Hepatocyte (in vitro differentiated cells): ENCODE measurements at regions not wholly inside any gene's neighbourhood (a gene's known extent, or its start where the extent isn't known, plus 50 kb on each side); places are given as distances from the start of the nearest gene placed in this dataset.

Source experiments
- DNase-seq: peaks from one replicate; pipeline ENCODE4 v3.0.0-alpha.2; 2016; ENCODE audit warnings: low spot score
- H2AFZ ChIP-seq: fragments of 200-600 bp; sonication (generic); 2 replicates; pipeline ENCODE4 v1.6.0; 2016; ENCODE audit warnings: antibody characterized with exemption, mild to moderate bottlenecking
- H3K27ac ChIP-seq: fragments of 200-600 bp; sonication (generic); 2 replicates; pipeline ENCODE4 v1.5.1; 2016; ENCODE audit warnings: mild to moderate bottlenecking
- H3K27me3 ChIP-seq: fragments of 200-600 bp; sonication (generic); 2 replicates; pipeline ENCODE4 v1.6.1; 2016
- H3K36me3 ChIP-seq: fragments of 200-600 bp; sonication (generic); replicated peaks from 2 replicates; pipeline ENCODE4 v1.5.1; 2016; ENCODE audit warnings: low read depth; ENCODE audit not compliant: insufficient read depth
- H3K4me1 ChIP-seq: fragments of 200-600 bp; sonication (generic); 2 replicates; pipeline ENCODE4 v1.5.1; 2016; ENCODE audit warnings: mild to moderate bottlenecking, moderate library complexity; ENCODE audit not compliant: insufficient read depth
- H3K4me2 ChIP-seq: fragments of 200-600 bp; sonication (generic); 2 replicates; pipeline ENCODE4 v1.6.0; 2016
- H3K4me3 ChIP-seq: fragments of 200-600 bp; sonication (generic); 2 replicates; pipeline ENCODE4 v1.5.1; 2016; ENCODE audit warnings: mild to moderate bottlenecking
- H3K79me2 ChIP-seq: fragments of 200-600 bp; sonication (generic); 2 replicates; pipeline ENCODE4 v1.6.0; 2017; ENCODE audit warnings: mild to moderate bottlenecking
- H3K9me2 ChIP-seq: fragments of 200-600 bp; sonication (generic); replicated peaks from 2 replicates; pipeline ENCODE4 v1.6.0; 2017; ENCODE audit warnings: mild to moderate bottlenecking; ENCODE audit not compliant: insufficient read depth
- H3K9me3 ChIP-seq: fragments of 200-600 bp; sonication (generic); 2 replicates; pipeline ENCODE4 v1.5.1; 2016; ENCODE audit warnings: low read depth, mild to moderate bottlenecking
- H4K20me1 ChIP-seq: fragments of 200-600 bp; sonication (generic); 2 replicates; pipeline ENCODE4 v1.6.0; 2016; ENCODE audit warnings: mild to moderate bottlenecking; ENCODE audit not compliant: insufficient read depth, poor library complexity, severe bottlenecking
- EZH2 ChIP-seq: fragments of 200-600 bp; sonication (generic); IDR thresholded peaks from 2 replicates; pipeline ENCODE4 v1.6.1; 2016; ENCODE audit warnings: antibody characterized with exemption, mild to moderate bottlenecking, borderline replicate concordance
- EZH2phosphoT487 ChIP-seq: fragments of 200-600 bp; sonication (generic); IDR thresholded peaks from one replicate; pipeline ENCODE4 v1.6.1; 2018; ENCODE audit warnings: antibody characterized with exemption, mild to moderate bottlenecking, low read depth, moderate library complexity; ENCODE audit not compliant: unreplicated experiment, severe bottlenecking
- WGBS: methylation state at CpG from one replicate; pipeline ENCODE4 v1.1.6; 2016; ENCODE audit warnings: low lambda C conversion rate; ENCODE audit errors: missing lambda C conversion rate; 5-methylcytosine and 5-hydroxymethylcytosine counted together
- TF ChIP-seq, protein P1 (sequence below): fragments of 200-600 bp; sonication (generic); IDR thresholded peaks from 2 replicates; pipeline ENCODE4 v1.5.1; 2016; ENCODE audit warnings: antibody characterized with exemption, mild to moderate bottlenecking; ENCODE audit not compliant: poor library complexity

DNA sequence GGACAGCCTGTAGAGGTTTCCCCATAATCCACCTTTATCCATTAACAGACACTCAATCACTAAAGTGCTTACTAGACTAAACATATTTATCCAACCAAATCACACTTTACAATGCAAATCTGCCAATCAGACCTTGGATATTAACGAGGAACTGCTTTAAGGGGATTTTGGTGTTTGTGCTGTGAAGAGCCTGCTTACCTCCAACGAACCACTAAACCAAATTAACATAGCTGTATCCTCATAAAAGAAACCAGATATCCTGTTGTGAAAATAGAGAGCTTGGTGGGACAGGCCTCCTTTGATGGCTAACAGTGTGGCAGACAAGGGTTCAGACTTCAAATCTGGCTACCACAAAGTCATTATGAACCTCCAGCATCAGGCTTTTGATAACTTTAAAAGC is 252.6 kb upstream of the HAND2 start:
- H3K79me2 ChIP-seq, result no peaks in the 10 kb centered on the region
- peaks cover 5% of the 10 kb centered on the region for H3K4me1 ChIP-seq
- no peaks in the 10 kb centered on the region for H3K27me3 ChIP-seq
- no peak overlapping the region for H3K4me2 ChIP-seq
- H4K20me1 ChIP-seq, result no peaks in the 10 kb centered on the region
- H3K9me2 ChIP-seq, result no peaks in the 10 kb centered on the region
- no peaks in the 10 kb centered on the region for H3K9me3 ChIP-seq
- H3K4me3 ChIP-seq, result no peak overlapping the region
- H3K36me3 ChIP-seq, result no peaks in the 10 kb centered on the region
- no peak overlapping the region for H3K27ac ChIP-seq
- no peak overlapping the region for H2AFZ ChIP-seq
- DNase-seq, result no peak
- no peak for TF ChIP-seq EZH2
- TF ChIP-seq EZH2phosphoT487, result no peak
- TF ChIP-seq, protein P1, sequence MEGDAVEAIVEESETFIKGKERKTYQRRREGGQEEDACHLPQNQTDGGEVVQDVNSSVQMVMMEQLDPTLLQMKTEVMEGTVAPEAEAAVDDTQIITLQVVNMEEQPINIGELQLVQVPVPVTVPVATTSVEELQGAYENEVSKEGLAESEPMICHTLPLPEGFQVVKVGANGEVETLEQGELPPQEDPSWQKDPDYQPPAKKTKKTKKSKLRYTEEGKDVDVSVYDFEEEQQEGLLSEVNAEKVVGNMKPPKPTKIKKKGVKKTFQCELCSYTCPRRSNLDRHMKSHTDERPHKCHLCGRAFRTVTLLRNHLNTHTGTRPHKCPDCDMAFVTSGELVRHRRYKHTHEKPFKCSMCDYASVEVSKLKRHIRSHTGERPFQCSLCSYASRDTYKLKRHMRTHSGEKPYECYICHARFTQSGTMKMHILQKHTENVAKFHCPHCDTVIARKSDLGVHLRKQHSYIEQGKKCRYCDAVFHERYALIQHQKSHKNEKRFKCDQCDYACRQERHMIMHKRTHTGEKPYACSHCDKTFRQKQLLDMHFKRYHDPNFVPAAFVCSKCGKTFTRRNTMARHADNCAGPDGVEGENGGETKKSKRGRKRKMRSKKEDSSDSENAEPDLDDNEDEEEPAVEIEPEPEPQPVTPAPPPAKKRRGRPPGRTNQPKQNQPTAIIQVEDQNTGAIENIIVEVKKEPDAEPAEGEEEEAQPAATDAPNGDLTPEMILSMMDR, result no peak
- WGBS, result 12% methylated on average over 2 of the region's 2 CpGs

DNA sequence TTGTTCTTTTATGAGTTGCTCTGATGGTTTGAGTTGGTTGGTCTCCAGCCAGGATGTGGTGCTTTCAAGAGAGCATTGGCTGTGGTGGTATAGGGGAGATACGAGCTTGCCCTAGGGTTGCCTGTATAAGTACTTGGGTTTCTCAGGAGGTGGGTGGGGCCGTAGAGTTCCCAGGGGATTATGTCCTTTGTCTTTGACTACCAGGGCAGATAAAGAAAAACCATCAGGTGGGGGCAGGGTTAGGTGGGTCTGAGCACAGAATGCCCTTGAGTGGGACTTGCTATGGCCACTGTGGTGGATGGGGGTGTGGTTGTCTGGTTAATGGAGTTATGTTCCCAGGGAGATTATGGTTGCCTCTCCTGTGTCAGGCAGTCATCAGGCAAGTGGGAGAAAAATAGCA is 247.9 kb upstream of the HAND2 start:
- Histone ChIP-seq H3K4me1 (peaks cover 3% of the 10 kb centered on the region), H3K79me2 (no peaks in the 10 kb centered on the region), H3K4me2 (no peak overlapping the region), H3K27me3 (no peaks in the 10 kb centered on the region), H3K9me2 (no peaks in the 10 kb centered on the region), H3K27ac (no peak overlapping the region), H3K9me3 (no peaks in the 10 kb centered on the region), H3K4me3 (no peak overlapping the region), H2AFZ (no peak overlapping the region), H3K36me3 (no peaks in the 10 kb centered on the region), H4K20me1 (no peaks in the 10 kb centered on the region)
- no peak for DNase-seq
- no peak for TF ChIP-seq EZH2
- no peak for TF ChIP-seq EZH2phosphoT487
- TF ChIP-seq, protein P1, result no peak
- 81% methylated on average over 2 of the region's 2 CpGs for WGBS

DNA sequence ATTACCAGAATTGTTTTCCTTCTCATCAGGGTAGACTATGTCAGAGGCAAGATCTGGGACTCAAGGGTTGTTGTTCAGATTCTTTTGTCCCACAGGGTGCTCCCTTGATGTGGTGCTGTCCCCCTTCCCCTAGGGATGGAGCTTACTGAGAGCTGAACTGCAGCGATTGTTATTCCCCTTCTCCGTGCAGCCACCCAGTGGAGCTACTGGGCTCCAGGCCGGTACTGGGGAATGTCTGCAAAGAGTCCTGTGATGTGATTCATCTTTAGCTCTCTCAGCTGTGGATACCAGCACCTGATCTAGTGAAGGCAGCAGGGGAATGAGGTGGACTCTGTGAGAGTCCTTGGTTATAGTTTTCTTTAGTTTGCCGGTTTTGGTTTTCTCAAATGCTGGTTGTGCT is 247.4 kb upstream of the HAND2 start:
- DNase-seq, result no peak

More for the DNA sequence above, 247.4 kb upstream of the HAND2 start:
- no peak overlapping the region for H3K27ac ChIP-seq
- H3K9me3 ChIP-seq, result no peaks in the 10 kb centered on the region
- H3K4me2 ChIP-seq, result no peak overlapping the region
- no peaks in the 10 kb centered on the region for H4K20me1 ChIP-seq
- H3K9me2 ChIP-seq, result no peaks in the 10 kb centered on the region
- H2AFZ ChIP-seq, result no peak overlapping the region
- H3K79me2 ChIP-seq, result no peaks in the 10 kb centered on the region
- no peaks in the 10 kb centered on the region for H3K4me1 ChIP-seq
- H3K27me3 ChIP-seq, result no peaks in the 10 kb centered on the region
- TF ChIP-seq EZH2phosphoT487 (no peak), EZH2 (no peak)
- TF ChIP-seq, protein P1, result no peak
- no peak overlapping the region for H3K4me3 ChIP-seq
- WGBS, result 96% methylated on average over 4 of the region's 4 CpGs
- H3K36me3 ChIP-seq, result no peaks in the 10 kb centered on the region
